Prostate gland (tissue), 2 donors: ENCODE measurements at regions not wholly inside any gene's neighbourhood (a gene's known extent, or its start where the extent isn't known, plus 50 kb on each side); places are given as distances from the start of the nearest gene placed in this dataset.

Experiments used
- DNase-seq: peaks from one replicate; pipeline ENCODE4 v3.0.0-alpha.2; 2019; ENCODE audit warnings: low spot score
- H3K27ac ChIP-seq, 2 donors: fragments of 200-600 bp; sonication (generic); 2 replicates each; pipeline ENCODE4 v1.5.1; 2017 to 2019
- H3K27me3 ChIP-seq: fragments of 200-600 bp; sonication (generic); replicated peaks from 2 replicates; pipeline ENCODE4 v1.5.1; 2019; ENCODE audit not compliant: insufficient read depth
- H3K36me3 ChIP-seq, 2 donors: fragments of 200-600 bp; sonication (generic); 1 replicate in 1 of 2; 2 replicates in 1 of 2; pipeline versions ENCODE4 v1.5.1 to v1.8.1; 2017 to 2019
- H3K4me1 ChIP-seq: fragments of 200-600 bp; sonication (generic); replicated peaks from 2 replicates; pipeline ENCODE4 v1.5.1; 2019
- H3K4me3 ChIP-seq, 2 donors: fragments of 200-600 bp; sonication (generic); 2 replicates each; pipeline ENCODE4 v1.5.1; 2017 to 2019
- H3K9me3 ChIP-seq: fragments of 200-600 bp; sonication (generic); 2 replicates; pipeline ENCODE4 v1.5.1; 2017
- CTCF ChIP-seq, 4 experiments: fragments of 200-600 bp in 2 of 4; fragments of 450-650 bp in 2 of 4; sonication (generic) in 2 of 4; IDR thresholded peaks; 1 replicate in 3 of 4; 2 replicates in 1 of 4; pipeline ENCODE4 v1.5.1; 2016 to 2019; ENCODE audit warnings: antibody characterized with exemption in 4 of 4, mild to moderate bottlenecking in 2 of 4, moderate library complexity in 2 of 4
- POLR2A ChIP-seq: fragments of 450-650 bp; IDR thresholded peaks from one replicate; pipeline ENCODE4 v1.6.1; 2016; ENCODE audit warnings: antibody characterized with exemption, mild to moderate bottlenecking
- POLR2AphosphoS5 ChIP-seq: sonication (generic); formaldehyde crosslinking; IDR thresholded peaks from one replicate; pipeline ENCODE4 v1.6.1; 2017; ENCODE audit warnings: antibody characterized with exemption
- WGBS: methylation state at CpG from one replicate; pipeline ENCODE4 v1.1.5; 2018; 5-methylcytosine and 5-hydroxymethylcytosine counted together
- intact Hi-C: fragments of 100-400 bp; cut with DNase I; formaldehyde crosslinking; loops from one replicate; pipeline ENCODE4 v1.14.2; 2022

- no peak for DNase-seq
- no peak for TF ChIP-seq CTCF (IDR thresholded peaks at IDR 0.05)
- no peak for TF ChIP-seq POLR2AphosphoS5
- no peaks in the 10 kb centered on the region for H3K4me1 ChIP-seq
- no peak overlapping the region for H3K4me3 ChIP-seq
- no peaks in the 10 kb centered on the region for H3K36me3 ChIP-seq
- intact Hi-C loops: no loop called here
- H3K27me3 ChIP-seq: no peaks in the 10 kb centered on the region
- WGBS: 79% methylated on average over 1 of the region's 1 CpG
- H3K9me3 ChIP-seq: no peaks in the 10 kb centered on the region
- no peak overlapping the region for H3K27ac ChIP-seq
Measured at GRCh38 chr13:43992211-43992610, 112.5 kb downstream of the LACC1 start.

GRCh38 chr13:43994999-43995859, 115.5 kb downstream of the LACC1 start:
- H3K4me3 ChIP-seq: no peak overlapping the region
- H3K27me3 ChIP-seq: no peaks in the 10 kb centered on the region
- H3K36me3 ChIP-seq: no peaks in the 10 kb centered on the region
- TF ChIP-seq POLR2AphosphoS5 (no peak), POLR2A (no peak), CTCF (IDR thresholded peaks at IDR 0.05) (no peak)
- intact Hi-C loops: no loop called here
- no peak for DNase-seq
- H3K27ac ChIP-seq: no peak overlapping the region
- H3K4me1 ChIP-seq: no peaks in the 10 kb centered on the region
- WGBS: 96% methylated on average over 7 of the region's 7 CpGs
- H3K9me3 ChIP-seq: no peaks in the 10 kb centered on the region

GRCh38 chr13:43996221-43996620, 116.5 kb downstream of the LACC1 start:
- Histone ChIP-seq H3K9me3 (no peaks in the 10 kb centered on the region), H3K36me3 (no peaks in the 10 kb centered on the region), H3K27me3 (no peaks in the 10 kb centered on the region), H3K27ac (no peak overlapping the region), H3K4me3 (no peak overlapping the region), H3K4me1 (no peaks in the 10 kb centered on the region)
- intact Hi-C loops: no loop called here
- DNase-seq: no peak
- WGBS: 96% methylated on average over 1 of the region's 1 CpG
- no peak for TF ChIP-seq POLR2A
- no peak for TF ChIP-seq CTCF (IDR thresholded peaks at IDR 0.05)
- no peak for TF ChIP-seq POLR2AphosphoS5

- Histone ChIP-seq H3K36me3 (no peaks in the 10 kb centered on the region), H3K27ac (no peak overlapping the region), H3K27me3 (no peaks in the 10 kb centered on the region), H3K4me3 (no peak overlapping the region), H3K9me3 (no peaks in the 10 kb centered on the region), H3K4me1 (no peaks in the 10 kb centered on the region)
- TF ChIP-seq POLR2AphosphoS5: no peak
- TF ChIP-seq CTCF (IDR thresholded peaks at IDR 0.05): no peak
- TF ChIP-seq POLR2A: no peak
- intact Hi-C loops: no loop called here
- DNase-seq: no peak
- WGBS: 72% methylated on average over 2 of the region's 2 CpGs
Measured at GRCh38 chr13:44003481-44003880, 123.8 kb downstream of the LACC1 start.

- no peaks in the 10 kb centered on the region for H3K4me1 ChIP-seq
- H3K4me3 ChIP-seq: no peak overlapping the region
- intact Hi-C loops: no loop called here
- H3K27ac ChIP-seq: no peak overlapping the region
- no peaks in the 10 kb centered on the region for H3K9me3 ChIP-seq
- no peaks in the 10 kb centered on the region for H3K36me3 ChIP-seq
- DNase-seq: no peak
- H3K27me3 ChIP-seq: no peaks in the 10 kb centered on the region
- no peak for TF ChIP-seq POLR2AphosphoS5
- no peak for TF ChIP-seq POLR2A
- TF ChIP-seq CTCF (IDR thresholded peaks at IDR 0.05): no peak
- 79% methylated on average over 3 of the region's 3 CpGs for WGBS
Measured at GRCh38 chr13:44004878-44005277, 125.2 kb downstream of the LACC1 start.
